PC-3 (cell line): ENCODE measurements at regions not wholly inside any gene's neighbourhood (a gene's known extent, or its start where the extent isn't known, plus 50 kb on each side); places are given as distances from the start of the nearest gene placed in this dataset.
A peak's percentile ranks its signal among the peaks of the same experiment; 100 is the strongest.

Source experiments
- ATAC-seq: fragments of 200-7000 bp; cut with Tn5 transposase; 2 replicates; pipeline ENCODE4 v1.9.1; 2020; ENCODE audit warnings: mild to moderate bottlenecking, moderate library complexity
- BruUV-seq: library from RNA; stranded (reverse); fragments of 400-500 nt; replicated peaks from 2 replicates; lab custom pipeline; 2021; lab: Mats Ljungman, UMichigan
- CTCF ChIA-PET: fragments of 300-600 bp; sonication (Branson Sonifier 250); formaldehyde crosslinking; loops from one replicate; lab custom pipeline; 2022; ENCODE audit warnings: antibody characterized with exemption; lab: Charles Lee
- POLR2A ChIA-PET: fragments of 300-600 bp; sonication (Branson Sonifier 250); formaldehyde crosslinking; loops from one replicate; lab custom pipeline; 2022; ENCODE audit warnings: antibody characterized with exemption; ENCODE audit not compliant: unreplicated experiment; lab: Charles Lee
- DNase-seq: peaks from one replicate; pipeline ENCODE4 v3.0.0-alpha.2; 2015
- H2AFZ ChIP-seq: fragments of 300-600 bp; sonication (generic); 2 replicates; pipeline ENCODE4 v1.6.0; 2016; ENCODE audit warnings: antibody characterized with exemption, low read length
- H3F3A ChIP-seq: fragments of 300-600 bp; sonication (generic); one replicate; pipeline ENCODE4 v1.6.0; 2017; ENCODE audit warnings: antibody characterized with exemption, low read length, control low read depth, mild to moderate bottlenecking; ENCODE audit not compliant: unreplicated experiment
- H3K27ac ChIP-seq: fragments of 300-600 bp; sonication (generic); 2 replicates; pipeline ENCODE4 v1.5.1; 2016; ENCODE audit warnings: mild to moderate bottlenecking, low read length
- H3K27me3 ChIP-seq: fragments of 300-600 bp; sonication (generic); 2 replicates; pipeline ENCODE4 v1.6.1; 2016; ENCODE audit warnings: low read length, mixed read lengths
- H3K36me3 ChIP-seq: fragments of 300-600 bp; sonication (generic); 2 replicates; pipeline ENCODE4 v1.6.1; 2016; ENCODE audit warnings: low read depth, mixed run types, low read length, mixed read lengths
- H3K4me1 ChIP-seq: fragments of 300-600 bp; sonication (generic); 2 replicates; pipeline ENCODE4 v1.5.1; 2016; ENCODE audit warnings: low read length; ENCODE audit not compliant: insufficient read depth
- H3K4me2 ChIP-seq: fragments of 300-600 bp; sonication (generic); 2 replicates; pipeline ENCODE4 v1.6.0; 2016; ENCODE audit warnings: low read length
- H3K4me3 ChIP-seq: fragments of 300-600 bp; sonication (generic); 2 replicates; pipeline ENCODE4 v1.5.1; 2016; ENCODE audit warnings: mild to moderate bottlenecking, low read length, mixed read lengths
- H3K79me2 ChIP-seq: fragments of 300-600 bp; sonication (generic); 2 replicates; pipeline ENCODE4 v1.6.1; 2017; ENCODE audit warnings: low read length, mixed read lengths
- H3K9ac ChIP-seq: fragments of 300-600 bp; sonication (generic); 2 replicates; pipeline ENCODE4 v1.6.0; 2016; ENCODE audit warnings: mild to moderate bottlenecking, low read length
- H3K9me2 ChIP-seq: fragments of 300-600 bp; sonication (generic); replicated peaks from 2 replicates; pipeline ENCODE4 v1.6.1; 2016; ENCODE audit warnings: mixed run types, low read length, mixed read lengths
- H3K9me3 ChIP-seq: fragments of 300-600 bp; sonication (generic); 2 replicates; pipeline ENCODE4 v1.6.1; 2016; ENCODE audit warnings: low read length, mixed read lengths
- H4K20me1 ChIP-seq: fragments of 300-600 bp; sonication (generic); 2 replicates; pipeline ENCODE4 v1.6.1; 2016; ENCODE audit warnings: low read length, mixed read lengths
- EZH2 ChIP-seq: fragments of 300-600 bp; sonication (generic); IDR thresholded peaks from one replicate; pipeline ENCODE4 v1.6.1; 2017; ENCODE audit warnings: antibody characterized with exemption, mild to moderate bottlenecking, low read length; ENCODE audit not compliant: unreplicated experiment
- EZH2phosphoT487 ChIP-seq: fragments of 300-600 bp; sonication (generic); IDR thresholded peaks from 2 replicates; pipeline ENCODE4 v1.6.1; 2018; ENCODE audit warnings: mild to moderate bottlenecking, antibody characterized with exemption, low read length, borderline replicate concordance
- intact Hi-C: fragments of 100-400 bp; cut with micrococcal nuclease; formaldehyde crosslinking; loops from 2 replicates; pipeline ENCODE4 v1.9.0; 2023
- TF ChIP-seq, protein P1 (sequence below): fragments of 300-600 bp; sonication (generic); conservative IDR thresholded peaks from 2 replicates; pipeline ENCODE4 v1.5.1; 2017; ENCODE audit warnings: antibody characterized with exemption, low read depth, mild to moderate bottlenecking, low read length

GRCh38 chr1:243902100-243902499 lies 52.1 kb upstream of the AKT3 start:
- H3K4me3 ChIP-seq = no peak overlapping the region
- no peaks in the 10 kb centered on the region for H3K9me2 ChIP-seq
- ChIA-PET CTCF (no interaction called here), POLR2A (interaction anchor here (0.6 kb wide), 1 partner anchor 229 kb away, joined by 4 read pairs; no protein-coding TSS in a partner anchor)
- no peaks in the 10 kb centered on the region for H3K36me3 ChIP-seq
- ATAC-seq (peak; percentile 92), DNase-seq (peak; percentile 58)
- peak overlapping the region; percentile 3; the same call in 1 of the 2 replicates for H3K4me2 ChIP-seq
- H3K9me3 ChIP-seq = no peaks in the 10 kb centered on the region
- no peak overlapping the region for H3K27ac ChIP-seq
- BruUV-seq = no TSS peak
- H2AFZ ChIP-seq = no peak overlapping the region
- H3F3A ChIP-seq = no peaks in the 10 kb centered on the region
- no peaks in the 10 kb centered on the region for H3K27me3 ChIP-seq
- no peak overlapping the region for H3K9ac ChIP-seq
- peaks cover 11% of the 10 kb centered on the region for H3K4me1 ChIP-seq
- no peak for TF ChIP-seq EZH2
- TF ChIP-seq, protein P1, sequence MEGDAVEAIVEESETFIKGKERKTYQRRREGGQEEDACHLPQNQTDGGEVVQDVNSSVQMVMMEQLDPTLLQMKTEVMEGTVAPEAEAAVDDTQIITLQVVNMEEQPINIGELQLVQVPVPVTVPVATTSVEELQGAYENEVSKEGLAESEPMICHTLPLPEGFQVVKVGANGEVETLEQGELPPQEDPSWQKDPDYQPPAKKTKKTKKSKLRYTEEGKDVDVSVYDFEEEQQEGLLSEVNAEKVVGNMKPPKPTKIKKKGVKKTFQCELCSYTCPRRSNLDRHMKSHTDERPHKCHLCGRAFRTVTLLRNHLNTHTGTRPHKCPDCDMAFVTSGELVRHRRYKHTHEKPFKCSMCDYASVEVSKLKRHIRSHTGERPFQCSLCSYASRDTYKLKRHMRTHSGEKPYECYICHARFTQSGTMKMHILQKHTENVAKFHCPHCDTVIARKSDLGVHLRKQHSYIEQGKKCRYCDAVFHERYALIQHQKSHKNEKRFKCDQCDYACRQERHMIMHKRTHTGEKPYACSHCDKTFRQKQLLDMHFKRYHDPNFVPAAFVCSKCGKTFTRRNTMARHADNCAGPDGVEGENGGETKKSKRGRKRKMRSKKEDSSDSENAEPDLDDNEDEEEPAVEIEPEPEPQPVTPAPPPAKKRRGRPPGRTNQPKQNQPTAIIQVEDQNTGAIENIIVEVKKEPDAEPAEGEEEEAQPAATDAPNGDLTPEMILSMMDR = no peak
- no peak for TF ChIP-seq EZH2phosphoT487
- no peaks in the 10 kb centered on the region for H4K20me1 ChIP-seq
- no peaks in the 10 kb centered on the region for H3K79me2 ChIP-seq
- intact Hi-C loops = no loop called here
